PC-3 (cell line): ENCODE measurements at regions not wholly inside any gene's neighbourhood (a gene's known extent, or its start where the extent isn't known, plus 50 kb on each side); places are given as distances from the start of the nearest gene placed in this dataset.
"Not testable (repeated sequence)": the region's sequence is repeated elsewhere in the genome, so short reads cannot be mapped to it uniquely, and the experiment has no call there.

Experiments used
- ATAC-seq: fragments of 200-7000 bp; cut with Tn5 transposase; 2 replicates; pipeline ENCODE4 v1.9.1; 2020; ENCODE audit warnings: mild to moderate bottlenecking, moderate library complexity
- BruUV-seq: library from RNA; stranded (reverse); fragments of 400-500 nt; replicated peaks from 2 replicates; lab custom pipeline; 2021; lab: Mats Ljungman, UMichigan
- CTCF ChIA-PET: fragments of 300-600 bp; sonication (Branson Sonifier 250); formaldehyde crosslinking; loops from one replicate; lab custom pipeline; 2022; ENCODE audit warnings: antibody characterized with exemption; lab: Charles Lee
- POLR2A ChIA-PET: fragments of 300-600 bp; sonication (Branson Sonifier 250); formaldehyde crosslinking; loops from one replicate; lab custom pipeline; 2022; ENCODE audit warnings: antibody characterized with exemption; ENCODE audit not compliant: unreplicated experiment; lab: Charles Lee
- DNase-seq: peaks from one replicate; pipeline ENCODE4 v3.0.0-alpha.2; 2015
- H2AFZ ChIP-seq: fragments of 300-600 bp; sonication (generic); 2 replicates; pipeline ENCODE4 v1.6.0; 2016; ENCODE audit warnings: antibody characterized with exemption, low read length
- H3F3A ChIP-seq: fragments of 300-600 bp; sonication (generic); one replicate; pipeline ENCODE4 v1.6.0; 2017; ENCODE audit warnings: antibody characterized with exemption, low read length, control low read depth, mild to moderate bottlenecking; ENCODE audit not compliant: unreplicated experiment
- H3K27ac ChIP-seq: fragments of 300-600 bp; sonication (generic); 2 replicates; pipeline ENCODE4 v1.5.1; 2016; ENCODE audit warnings: mild to moderate bottlenecking, low read length
- H3K27me3 ChIP-seq: fragments of 300-600 bp; sonication (generic); 2 replicates; pipeline ENCODE4 v1.6.1; 2016; ENCODE audit warnings: low read length, mixed read lengths
- H3K36me3 ChIP-seq: fragments of 300-600 bp; sonication (generic); 2 replicates; pipeline ENCODE4 v1.6.1; 2016; ENCODE audit warnings: low read depth, mixed run types, low read length, mixed read lengths
- H3K4me1 ChIP-seq: fragments of 300-600 bp; sonication (generic); 2 replicates; pipeline ENCODE4 v1.5.1; 2016; ENCODE audit warnings: low read length; ENCODE audit not compliant: insufficient read depth
- H3K4me2 ChIP-seq: fragments of 300-600 bp; sonication (generic); 2 replicates; pipeline ENCODE4 v1.6.0; 2016; ENCODE audit warnings: low read length
- H3K4me3 ChIP-seq: fragments of 300-600 bp; sonication (generic); 2 replicates; pipeline ENCODE4 v1.5.1; 2016; ENCODE audit warnings: mild to moderate bottlenecking, low read length, mixed read lengths
- H3K79me2 ChIP-seq: fragments of 300-600 bp; sonication (generic); 2 replicates; pipeline ENCODE4 v1.6.1; 2017; ENCODE audit warnings: low read length, mixed read lengths
- H3K9ac ChIP-seq: fragments of 300-600 bp; sonication (generic); 2 replicates; pipeline ENCODE4 v1.6.0; 2016; ENCODE audit warnings: mild to moderate bottlenecking, low read length
- H3K9me2 ChIP-seq: fragments of 300-600 bp; sonication (generic); replicated peaks from 2 replicates; pipeline ENCODE4 v1.6.1; 2016; ENCODE audit warnings: mixed run types, low read length, mixed read lengths
- H3K9me3 ChIP-seq: fragments of 300-600 bp; sonication (generic); 2 replicates; pipeline ENCODE4 v1.6.1; 2016; ENCODE audit warnings: low read length, mixed read lengths
- H4K20me1 ChIP-seq: fragments of 300-600 bp; sonication (generic); 2 replicates; pipeline ENCODE4 v1.6.1; 2016; ENCODE audit warnings: low read length, mixed read lengths
- CTCF ChIP-seq: fragments of 300-600 bp; sonication (generic); conservative IDR thresholded peaks from 2 replicates; pipeline ENCODE4 v1.5.1; 2017; ENCODE audit warnings: antibody characterized with exemption, low read depth, mild to moderate bottlenecking, low read length
- EZH2 ChIP-seq: fragments of 300-600 bp; sonication (generic); IDR thresholded peaks from one replicate; pipeline ENCODE4 v1.6.1; 2017; ENCODE audit warnings: antibody characterized with exemption, mild to moderate bottlenecking, low read length; ENCODE audit not compliant: unreplicated experiment
- EZH2phosphoT487 ChIP-seq: fragments of 300-600 bp; sonication (generic); IDR thresholded peaks from 2 replicates; pipeline ENCODE4 v1.6.1; 2018; ENCODE audit warnings: mild to moderate bottlenecking, antibody characterized with exemption, low read length, borderline replicate concordance
- intact Hi-C: fragments of 100-400 bp; cut with micrococcal nuclease; formaldehyde crosslinking; loops from 2 replicates; pipeline ENCODE4 v1.9.0; 2023

GRCh38 chr6:26235302-26235670 is 129.7 kb upstream of the BTN3A2 start:
- H3F3A ChIP-seq = no peaks in the 10 kb centered on the region
- H3K4me2 ChIP-seq = peak overlapping the region; percentile 81
- H3K36me3 ChIP-seq = no peaks in the 10 kb centered on the region
- peaks cover 35% of the 10 kb centered on the region for H3K4me1 ChIP-seq
- no peaks in the 10 kb centered on the region for H3K27me3 ChIP-seq
- ATAC-seq (no peak), DNase-seq (peak; percentile 32)
- H3K4me3 ChIP-seq = peak overlapping the region; percentile 68
- peak overlapping the region; percentile 88 for H2AFZ ChIP-seq
- BruUV-seq = TSS peak; percentile 38
- H3K27ac ChIP-seq = peak overlapping the region; percentile 79
- H3K9me3 ChIP-seq = no peaks in the 10 kb centered on the region
- peak overlapping the region; percentile 91 for H3K9ac ChIP-seq
- no peaks in the 10 kb centered on the region for H4K20me1 ChIP-seq
- no peak for TF ChIP-seq EZH2phosphoT487
- TF ChIP-seq EZH2 = no peak
- no peak for TF ChIP-seq CTCF
- ChIA-PET CTCF (no interaction called here), POLR2A (interaction anchor here (0.5 to 4.2 kb wide), 7 partner anchors 12 to 111 kb away, joined by 3 to 56 read pairs (median 15); a partner anchor contains a TSS)
- intact Hi-C loops = loop anchor here (1.0 to 2.0 kb wide), 2 partner anchors 14 to 50 kb away; a partner anchor contains a TSS
- H3K79me2 ChIP-seq = no peaks in the 10 kb centered on the region
- no peaks in the 10 kb centered on the region for H3K9me2 ChIP-seq

- H3F3A ChIP-seq, POLR2A ChIA-PET, H3K4me2 ChIP-seq, H4K20me1 ChIP-seq, H3K4me3 ChIP-seq, intact Hi-C loops, BruUV-seq, CTCF ChIA-PET, H3K9me3 ChIP-seq, DNase-seq, H3K9me2 ChIP-seq, ATAC-seq, H2AFZ ChIP-seq, H3K36me3 ChIP-seq, H3K79me2 ChIP-seq, H3K9ac ChIP-seq, H3K27me3 ChIP-seq, H3K27ac ChIP-seq: not testable (repeated sequence)
- peaks cover 27% of the 10 kb centered on the region for H3K4me1 ChIP-seq
Observed at GRCh38 chr6:26239415-26239814, 125.6 kb upstream of the BTN3A2 start.

- no peak overlapping the region for H3K4me3 ChIP-seq
- no TSS peak for BruUV-seq
- peaks cover 23% of the 10 kb centered on the region for H3K4me1 ChIP-seq
- no peaks in the 10 kb centered on the region for H3K79me2 ChIP-seq
- no peak overlapping the region for H2AFZ ChIP-seq
- H3K9me3 ChIP-seq = no peaks in the 10 kb centered on the region
- no peak overlapping the region for H3K4me2 ChIP-seq
- no peaks in the 10 kb centered on the region for H3K9me2 ChIP-seq
- ChIA-PET CTCF (no interaction called here), POLR2A (no interaction called here)
- intact Hi-C loops = no loop called here
- no peak overlapping the region for H3K27ac ChIP-seq
- H3F3A ChIP-seq = no peaks in the 10 kb centered on the region
- no peaks in the 10 kb centered on the region for H3K36me3 ChIP-seq
- DNase-seq = no peak
- TF ChIP-seq EZH2phosphoT487 = no peak
- no peak for TF ChIP-seq CTCF
- no peak for TF ChIP-seq EZH2
- H4K20me1 ChIP-seq = no peaks in the 10 kb centered on the region
- no peak overlapping the region for H3K9ac ChIP-seq
- H3K27me3 ChIP-seq = no peaks in the 10 kb centered on the region
- ATAC-seq = no peak
Observed at GRCh38 chr6:26240157-26241032, 124.6 kb upstream of the BTN3A2 start.
